H1 (cell line): ENCODE measurements at regions not wholly inside any gene's neighbourhood (a gene's known extent, or its start where the extent isn't known, plus 50 kb on each side); places are given as distances from the start of the nearest gene placed in this dataset.

Source experiments
- CTCF ChIA-PET: fragments of 300-600 bp; sonication (Branson Sonifier 250); formaldehyde crosslinking; loops from one replicate; lab custom pipeline; 2021; ENCODE audit not compliant: partially characterized antibody; lab: Charles Lee
- POLR2A ChIA-PET: fragments of 300-600 bp; sonication (Branson Sonifier 250); formaldehyde crosslinking; loops from one replicate; lab custom pipeline; 2021; ENCODE audit warnings: inconsistent platforms; ENCODE audit not compliant: partially characterized antibody; lab: Charles Lee
- DNase-seq, 2 experiments: peaks; one replicate each; pipeline versions ENCODE4 v3.0.0 to v3.0.0-alpha.2; 2010 to 2022; ENCODE audit warnings: low spot score in 2 of 2, low read depth in 1 of 2, mixed read lengths in 1 of 2
- FAIRE-seq: peaks from 2 replicates; lab custom pipeline; 2011; peaks lifted over from hg19 to GRCh38; lab: Jason Lieb, UNC
- H2AFZ ChIP-seq: 2 replicates; pipeline ENCODE4 v1.8.1; 2012; ENCODE audit warnings: low read length, inconsistent platforms
- H2AK5ac ChIP-seq: 2 replicates; pipeline ENCODE4 v1.6.1; 2013; ENCODE audit warnings: low read depth, low read length
- H2BK120ac ChIP-seq: replicated peaks from 2 replicates; pipeline ENCODE3; 2013; ENCODE audit warnings: low read depth, low read length, inconsistent platforms
- H2BK12ac ChIP-seq: 2 replicates; pipeline ENCODE4 v1.6.1; 2013; ENCODE audit warnings: low read depth, low read length
- H2BK15ac ChIP-seq: 2 replicates; pipeline ENCODE4 v1.6.1; 2013; ENCODE audit warnings: low read length
- H2BK20ac ChIP-seq: 2 replicates; pipeline ENCODE4 v1.6.1; 2013; ENCODE audit warnings: low read length
- H2BK5ac ChIP-seq: 2 replicates; pipeline ENCODE4 v1.6.1; 2013; ENCODE audit warnings: low read depth, low read length
- H3K14ac ChIP-seq: 2 replicates; pipeline ENCODE4 v1.6.1; 2013; ENCODE audit warnings: inconsistent platforms; ENCODE audit not compliant: insufficient read length
- H3K18ac ChIP-seq: 2 replicates; pipeline ENCODE4 v1.6.1; 2013; ENCODE audit warnings: low read length; ENCODE audit errors: extremely low read depth
- H3K23ac ChIP-seq: 2 replicates; pipeline ENCODE4 v1.6.1; 2013; ENCODE audit warnings: inconsistent platforms; ENCODE audit not compliant: insufficient read length
- H3K23me2 ChIP-seq: 2 replicates; pipeline ENCODE4 v1.6.1; 2013; ENCODE audit warnings: low read depth, low read length
- H3K27ac ChIP-seq: 2 replicates; pipeline ENCODE4 v1.6.1; 2011; ENCODE audit warnings: low read depth, low read length, inconsistent platforms
- H3K27me3 ChIP-seq, 4 experiments: replicated peaks in 1 of 4; 1 replicate in 1 of 4; 2 replicates in 3 of 4; pipeline versions ENCODE4 v1.6.1 to v1.8.1; 2011 to 2013; ENCODE audit warnings: low read length in 3 of 4, mild to moderate bottlenecking in 3 of 4, inconsistent platforms in 2 of 4, mixed read lengths in 2 of 4, moderate library complexity in 1 of 4; ENCODE audit not compliant: control insufficient read depth in 3 of 4, insufficient read depth in 3 of 4; ENCODE audit errors: extremely low read depth in 1 of 4
- H3K36me3 ChIP-seq, 4 experiments: 2 replicates each; pipeline versions ENCODE4 v1.6.1 to v1.8.1; 2011 to 2013; ENCODE audit warnings: mild to moderate bottlenecking in 4 of 4, low read length in 3 of 4, moderate library complexity in 2 of 4, control low read depth in 1 of 4, inconsistent platforms in 1 of 4; ENCODE audit not compliant: insufficient read depth in 4 of 4, control insufficient read depth in 2 of 4
- H3K4ac ChIP-seq: replicated peaks from 2 replicates; pipeline ENCODE3; 2013; ENCODE audit warnings: low read length, low read depth, mixed read lengths, inconsistent platforms; ENCODE audit not compliant: insufficient read length
- H3K4me1 ChIP-seq, 4 experiments: replicated peaks in 1 of 4; 1 replicate in 1 of 4; 2 replicates in 3 of 4; pipeline versions ENCODE4 v1.6.1 to v1.8.1; 2011 to 2013; ENCODE audit warnings: low read length in 3 of 4, inconsistent platforms in 2 of 4, mixed read lengths in 1 of 4; ENCODE audit not compliant: insufficient read depth in 4 of 4, control insufficient read depth in 3 of 4
- H3K4me2 ChIP-seq, 2 experiments: 2 replicates each; pipeline versions ENCODE4 v1.6.1 to v1.8.1; 2011 to 2013; ENCODE audit warnings: low read depth in 2 of 2, low read length in 2 of 2, control low read depth in 1 of 2, inconsistent platforms in 1 of 2, mild to moderate bottlenecking in 1 of 2; ENCODE audit not compliant: insufficient read depth in 1 of 2
- H3K4me3 ChIP-seq, 4 experiments: fragments of 200-600, 300-600 bp in 1 of 4; sonication (generic), shearing (Covaris generic), sonication (Bioruptor Twin) in 1 of 4; 2 replicates each; pipeline versions ENCODE4 v1.5.1 to v1.8.1; 2011 to 2016; ENCODE audit warnings: low read length in 4 of 4, low read depth in 3 of 4, control low read depth in 2 of 4, inconsistent platforms in 2 of 4, mild to moderate bottlenecking in 2 of 4, mixed read lengths in 1 of 4, moderate library complexity in 1 of 4; ENCODE audit not compliant: insufficient read depth in 2 of 4; ENCODE audit errors: extremely low read depth in 1 of 4
- H3K56ac ChIP-seq: replicated peaks from 2 replicates; pipeline ENCODE3; 2013; ENCODE audit warnings: low read depth, mild to moderate bottlenecking, mixed read lengths, low read length, inconsistent platforms; ENCODE audit not compliant: insufficient read length
- H3K79me1 ChIP-seq: 2 replicates; pipeline ENCODE4 v1.6.1; 2013; ENCODE audit warnings: low read depth, low read length, control low read depth
- H3K79me2 ChIP-seq, 2 experiments: 2 replicates each; pipeline versions ENCODE4 v1.6.1 to v1.8.1; 2012 to 2013; ENCODE audit warnings: low read length in 2 of 2, mild to moderate bottlenecking in 2 of 2, inconsistent platforms in 1 of 2; ENCODE audit not compliant: insufficient read depth in 2 of 2, control insufficient read depth in 1 of 2
- H3K9ac ChIP-seq, 4 experiments: replicated peaks in 1 of 4; 1 replicate in 1 of 4; 2 replicates in 3 of 4; pipeline versions ENCODE4 v1.6.1 to v1.8.1; 2011 to 2013; ENCODE audit warnings: low read depth in 3 of 4, low read length in 3 of 4, control low read depth in 2 of 4, mild to moderate bottlenecking in 2 of 4, moderate library complexity in 2 of 4, inconsistent platforms in 1 of 4; ENCODE audit errors: extremely low read depth in 1 of 4
- H3K9me3 ChIP-seq, 2 experiments: 2 replicates each; pipeline versions ENCODE4 v1.6.1 to v1.8.1; 2012 to 2013; ENCODE audit warnings: mild to moderate bottlenecking in 2 of 2, moderate library complexity in 2 of 2, control low read depth in 1 of 2, inconsistent platforms in 1 of 2, low read depth in 1 of 2, low read length in 1 of 2, mixed read lengths in 1 of 2; ENCODE audit not compliant: insufficient read depth in 2 of 2
- H4K20me1 ChIP-seq, 2 experiments: replicated peaks in 1 of 2; 2 replicates each; pipeline versions ENCODE3 to v1.8.1; 2011 to 2013; ENCODE audit warnings: inconsistent platforms in 2 of 2, low read length in 2 of 2, mild to moderate bottlenecking in 1 of 2; ENCODE audit not compliant: insufficient read depth in 2 of 2, control insufficient read depth in 1 of 2
- H4K5ac ChIP-seq: 2 replicates; pipeline ENCODE4 v1.6.1; 2013; ENCODE audit warnings: low read length, low read depth, mixed read lengths, inconsistent platforms; ENCODE audit not compliant: insufficient read length
- H4K8ac ChIP-seq: 2 replicates; pipeline ENCODE4 v1.8.0; 2013; ENCODE audit warnings: mild to moderate bottlenecking, moderate library complexity, low read length, inconsistent platforms; ENCODE audit not compliant: insufficient read depth; ENCODE audit errors: extremely low read depth
- H4K91ac ChIP-seq: replicated peaks from 2 replicates; pipeline ENCODE3; 2013; ENCODE audit warnings: low read length, mixed read lengths, inconsistent platforms; ENCODE audit not compliant: insufficient read length
- ATF2 ChIP-seq: IDR thresholded peaks from 2 replicates; pipeline ENCODE4 v1.6.1; 2012; ENCODE audit warnings: low read length, inconsistent platforms
- BACH1 ChIP-seq: IDR thresholded peaks from 2 replicates; pipeline ENCODE4 v1.6.1; 2012; ENCODE audit warnings: low read length, improper control_type of control experiment
- BRCA1 ChIP-seq: IDR thresholded peaks from 2 replicates; pipeline ENCODE4 v1.6.1; 2012; ENCODE audit warnings: low read depth, low read length, improper control_type of control experiment
- E2F6 ChIP-seq: IDR thresholded peaks from 2 replicates; pipeline ENCODE4 v1.6.1; 2012; ENCODE audit warnings: inconsistent platforms
- EP300 ChIP-seq, 2 experiments: IDR thresholded peaks; 1 replicate in 1 of 2; 2 replicates in 1 of 2; pipeline ENCODE4 v1.6.1; 2011 to 2012; ENCODE audit warnings: low read depth in 2 of 2, low read length in 2 of 2, mild to moderate bottlenecking in 2 of 2, borderline replicate concordance in 1 of 2, inconsistent platforms in 1 of 2, moderate library complexity in 1 of 2
- HDAC2 ChIP-seq, 2 experiments: fragments of 300-600 bp in 1 of 2; sonication (generic) in 1 of 2; IDR thresholded peaks; 2 replicates each; pipeline ENCODE4 v1.6.1; 2011 to 2012; ENCODE audit warnings: low read depth in 2 of 2, low read length in 2 of 2, mild to moderate bottlenecking in 2 of 2, moderate library complexity in 2 of 2, borderline replicate concordance in 1 of 2, inconsistent platforms in 1 of 2
- RFX5 ChIP-seq: IDR thresholded peaks from 2 replicates; pipeline ENCODE4 v1.6.1; 2011; ENCODE audit warnings: low read depth, low read length, improper control_type of control experiment, borderline replicate concordance
- RNF2 ChIP-seq: fragments of 200-900, 300-1000 bp; sonication (generic); IDR thresholded peaks from 2 replicates; pipeline ENCODE4 v1.7.1; 2016; ENCODE audit warnings: borderline replicate concordance, low read depth, mild to moderate bottlenecking, antibody characterized with exemption, low read length; ENCODE audit not compliant: poor library complexity, severe bottlenecking; ENCODE audit errors: missing control alignments
- SIN3A ChIP-seq, 2 experiments: IDR thresholded peaks in 1 of 2; conservative IDR thresholded peaks in 1 of 2; 2 replicates each; pipeline ENCODE4 v1.6.1; 2011 to 2012; ENCODE audit warnings: low read length in 2 of 2, improper control_type of control experiment in 1 of 2, low read depth in 1 of 2, mild to moderate bottlenecking in 1 of 2
- SIX5 ChIP-seq: IDR thresholded peaks from 2 replicates; pipeline ENCODE4 v1.6.1; 2011; ENCODE audit warnings: mild to moderate bottlenecking, low read depth, low read length
- SUZ12 ChIP-seq: fragments of 200-600 bp; sonication (generic); IDR thresholded peaks from 2 replicates; pipeline ENCODE4 v1.6.1; 2012; ENCODE audit warnings: mild to moderate bottlenecking, inconsistent platforms, low read length, moderate library complexity, mixed read lengths
- WGBS, 2 experiments: shearing (Covaris generic) in 1 of 2; methylation state at CpG; one replicate each; pipeline versions ENCODE4 v1.1.6 to v1.1.7; 2013 to 2015; ENCODE audit warnings: low lambda C conversion rate in 2 of 2, mixed read lengths in 2 of 2, inconsistent platforms in 1 of 2, low coverage in 1 of 2, missing lambda C conversion rate in 1 of 2; ENCODE audit not compliant: insufficient replicate concordance in 2 of 2, insufficient coverage in 1 of 2, insufficient read length in 1 of 2; ENCODE audit errors: extremely low coverage in 1 of 2, missing lambda C conversion rate in 1 of 2; 5-methylcytosine and 5-hydroxymethylcytosine counted together

GRCh38 chr3:70824773-70825172 is 512.3 kb upstream of the MDFIC2 start:
- FAIRE-seq (no peak), DNase-seq (no peak)
- no peak overlapping the region for H3K56ac ChIP-seq
- no peaks in the 10 kb centered on the region for H3K36me3 ChIP-seq
- no peak overlapping the region for H2AFZ ChIP-seq
- no peaks in the 10 kb centered on the region for H3K79me1 ChIP-seq
- H3K79me2 ChIP-seq: no peaks in the 10 kb centered on the region
- no peak overlapping the region for H4K91ac ChIP-seq
- H3K4me3 ChIP-seq: no peak overlapping the region
- no peak overlapping the region for H2BK120ac ChIP-seq
- no peaks in the 10 kb centered on the region for H3K27me3 ChIP-seq
- H2AK5ac ChIP-seq: no peak overlapping the region
- ChIA-PET CTCF (no interaction called here), POLR2A (no interaction called here)
- H4K8ac ChIP-seq: no peak overlapping the region
- no peak overlapping the region for H2BK15ac ChIP-seq
- no peak overlapping the region for H4K5ac ChIP-seq
- no peak overlapping the region for H3K4ac ChIP-seq
- H2BK5ac ChIP-seq: no peak overlapping the region
- WGBS, 2 experiments: 76% methylated on average over 1 of the region's 1 CpG; no CpG with 5 or more reads in 1 of the 2 experiments
- no peak overlapping the region for H3K14ac ChIP-seq
- no peak overlapping the region for H3K4me2 ChIP-seq
- no peaks in the 10 kb centered on the region for H3K9me3 ChIP-seq
- H3K18ac ChIP-seq: no peak overlapping the region
- H3K27ac ChIP-seq: no peak overlapping the region
- no peak overlapping the region for H3K9ac ChIP-seq
- no peaks in the 10 kb centered on the region for H3K4me1 ChIP-seq
- H2BK12ac ChIP-seq: no peak overlapping the region
- H2BK20ac ChIP-seq: no peak overlapping the region
- no peaks in the 10 kb centered on the region for H4K20me1 ChIP-seq
- no peak overlapping the region for H3K23ac ChIP-seq
- H3K23me2 ChIP-seq: no peaks in the 10 kb centered on the region
- TF ChIP-seq EP300 (IDR thresholded peaks at IDR 0.05; ENCODE audit: borderline replicate concordance in 1 of 2, low read depth in 2 of 2, low read length in 2 of 2) (no peak), HDAC2 (IDR thresholded peaks at IDR 0.05; ENCODE audit: borderline replicate concordance in 1 of 2, low read depth in 2 of 2, low read length in 2 of 2) (no peak), RFX5 (no peak), SIX5 (no peak), RNF2 (no peak), E2F6 (no peak), ATF2 (no peak), SIN3A (conservative IDR thresholded peaks at IDR 0.05 in 1 of 2, IDR thresholded peaks at IDR 0.05 in 1 of 2; ENCODE audit: low read depth in 1 of 2, low read length in 2 of 2) (no peak), BRCA1 (no peak), BACH1 (no peak), SUZ12 (no peak)
